GM12801 (cell line): ENCODE measurements at regions not wholly inside any gene's neighbourhood (a gene's known extent, or its start where the extent isn't known, plus 50 kb on each side); places are given as distances from the start of the nearest gene placed in this dataset.

Experiments used
- TF ChIP-seq, protein P1 (sequence below): IDR thresholded peaks from one replicate; pipeline ENCODE4 v1.5.1; 2011; ENCODE audit warnings: control low read depth; ENCODE audit not compliant: insufficient read length; ENCODE audit errors: extremely low read depth

DNA sequence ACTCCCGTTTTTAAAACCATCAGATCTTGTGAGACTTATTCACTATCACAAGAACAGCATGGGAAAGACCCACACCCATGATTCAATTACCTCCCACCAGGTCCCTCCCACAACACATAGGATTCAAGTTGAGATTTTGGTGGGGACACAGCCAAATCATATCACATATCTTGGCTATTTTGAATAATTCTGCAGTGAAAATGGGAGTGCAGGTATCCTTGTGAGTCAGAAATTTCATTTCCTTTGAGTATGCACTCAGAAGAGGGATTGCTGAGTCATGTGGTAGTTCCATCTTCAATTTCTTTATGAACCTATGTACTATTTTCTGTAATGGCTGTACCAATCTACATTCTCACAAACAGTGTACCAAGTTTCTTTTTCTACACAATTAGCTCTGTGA, 125.8 kb downstream of the ANKRD7 start:
- TF ChIP-seq, protein P1, sequence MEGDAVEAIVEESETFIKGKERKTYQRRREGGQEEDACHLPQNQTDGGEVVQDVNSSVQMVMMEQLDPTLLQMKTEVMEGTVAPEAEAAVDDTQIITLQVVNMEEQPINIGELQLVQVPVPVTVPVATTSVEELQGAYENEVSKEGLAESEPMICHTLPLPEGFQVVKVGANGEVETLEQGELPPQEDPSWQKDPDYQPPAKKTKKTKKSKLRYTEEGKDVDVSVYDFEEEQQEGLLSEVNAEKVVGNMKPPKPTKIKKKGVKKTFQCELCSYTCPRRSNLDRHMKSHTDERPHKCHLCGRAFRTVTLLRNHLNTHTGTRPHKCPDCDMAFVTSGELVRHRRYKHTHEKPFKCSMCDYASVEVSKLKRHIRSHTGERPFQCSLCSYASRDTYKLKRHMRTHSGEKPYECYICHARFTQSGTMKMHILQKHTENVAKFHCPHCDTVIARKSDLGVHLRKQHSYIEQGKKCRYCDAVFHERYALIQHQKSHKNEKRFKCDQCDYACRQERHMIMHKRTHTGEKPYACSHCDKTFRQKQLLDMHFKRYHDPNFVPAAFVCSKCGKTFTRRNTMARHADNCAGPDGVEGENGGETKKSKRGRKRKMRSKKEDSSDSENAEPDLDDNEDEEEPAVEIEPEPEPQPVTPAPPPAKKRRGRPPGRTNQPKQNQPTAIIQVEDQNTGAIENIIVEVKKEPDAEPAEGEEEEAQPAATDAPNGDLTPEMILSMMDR: no peak

DNA sequence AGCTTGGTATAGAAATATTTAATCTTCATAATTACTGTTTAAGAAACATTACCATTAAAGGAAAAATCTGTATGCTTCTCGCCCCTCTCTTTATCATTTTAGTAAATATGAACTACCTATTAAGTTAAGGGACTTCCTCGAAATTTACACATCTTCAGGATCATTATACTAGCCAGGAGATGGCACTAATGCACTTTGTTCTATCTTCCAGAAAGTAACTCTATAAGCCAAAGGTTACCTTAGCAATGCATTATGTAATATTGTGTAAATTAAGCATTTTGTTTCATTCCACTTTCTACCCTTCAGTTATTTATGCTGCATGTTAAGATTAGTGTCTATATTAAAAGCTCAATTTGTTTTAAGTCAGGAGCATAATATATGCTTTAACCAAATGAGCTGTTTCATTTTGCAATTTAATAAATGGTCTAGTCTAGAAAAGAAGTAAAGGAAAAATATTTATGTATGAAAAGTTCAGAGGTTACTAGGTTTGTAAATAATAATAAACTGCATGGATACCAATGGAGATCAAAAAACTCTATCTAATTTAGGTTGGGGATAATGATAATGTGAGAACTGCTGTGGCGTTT, 128.5 kb downstream of the ANKRD7 start:
- TF ChIP-seq, protein P1: no peak

DNA sequence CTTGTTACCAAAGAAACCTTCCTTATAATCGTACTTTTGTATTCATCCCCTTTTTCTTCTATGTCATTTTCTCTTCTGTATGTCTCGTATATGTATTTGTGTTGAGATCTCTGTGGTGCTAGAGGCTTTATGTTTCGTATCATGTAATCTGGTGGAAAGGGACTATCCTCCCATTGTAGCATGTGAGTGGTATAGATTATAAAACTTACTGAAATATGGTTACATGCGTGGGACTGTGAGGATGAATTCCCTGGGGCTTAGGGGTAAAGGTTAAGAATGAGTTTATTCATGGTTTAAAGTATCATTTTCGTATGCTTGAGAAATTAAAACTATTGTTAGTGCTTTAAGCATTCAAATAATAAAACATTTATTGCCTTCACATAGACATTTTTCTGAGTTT, 141.9 kb downstream of the ANKRD7 start:
- TF ChIP-seq, protein P1: no peak

DNA sequence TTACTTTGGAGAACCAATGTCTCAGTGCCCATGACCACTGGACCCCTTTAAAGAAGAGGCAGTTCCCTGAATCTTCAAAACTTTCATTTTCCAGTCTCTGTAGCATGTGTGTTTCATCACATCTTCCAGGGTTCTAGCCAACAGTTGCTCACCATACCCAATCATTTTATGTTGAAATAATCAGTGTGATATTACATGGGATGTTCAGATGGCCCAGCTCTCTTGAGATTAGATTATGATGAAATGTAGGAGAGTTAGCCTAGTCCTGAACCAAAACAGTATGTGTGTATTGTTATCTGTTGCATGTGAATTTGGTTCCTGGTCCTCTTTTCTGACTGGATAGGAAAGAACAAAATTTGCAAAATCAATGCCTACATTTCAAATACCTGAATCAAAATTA, 144.5 kb downstream of the ANKRD7 start:
- TF ChIP-seq, protein P1: no peak

DNA sequence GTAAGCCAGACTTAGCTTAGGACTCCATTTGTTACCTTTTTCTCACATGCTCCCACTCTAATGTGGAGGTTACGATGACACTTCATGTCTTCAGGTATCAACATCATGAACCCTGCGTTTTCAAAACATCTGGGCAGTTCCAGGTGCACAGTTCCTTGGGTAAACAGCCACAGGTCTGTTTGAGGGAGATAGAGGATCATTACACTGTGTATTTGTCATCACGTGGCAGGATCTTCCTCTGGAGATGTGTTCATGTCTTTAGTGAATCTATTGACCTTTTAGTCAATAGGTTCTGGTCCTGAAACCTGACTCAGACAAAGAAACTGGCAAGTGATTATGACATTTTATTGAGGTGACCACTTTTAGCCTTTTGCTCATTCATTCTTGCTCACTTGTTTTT, 145.5 kb downstream of the ANKRD7 start:
- TF ChIP-seq, protein P1: no peak

DNA sequence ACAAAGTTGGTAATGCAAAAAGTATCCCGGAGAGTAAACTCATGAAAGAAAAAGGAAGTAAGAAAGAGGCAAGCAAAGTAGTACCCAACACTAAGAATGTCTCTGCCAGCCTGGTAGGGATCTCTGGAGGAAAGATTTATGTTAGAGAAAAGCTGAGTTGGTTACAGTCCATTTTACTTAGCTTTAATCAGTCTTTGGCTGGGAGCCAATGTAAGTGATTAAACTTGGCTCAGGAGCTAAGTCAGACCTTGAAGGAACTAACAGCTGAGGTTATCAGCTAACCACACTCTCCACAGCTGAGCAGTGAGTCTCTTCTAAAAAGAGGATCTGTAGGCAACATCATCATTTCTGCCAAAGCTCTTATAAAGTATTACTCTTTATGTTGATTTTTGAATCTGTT, 148.0 kb downstream of the ANKRD7 start:
- TF ChIP-seq, protein P1: no peak

DNA sequence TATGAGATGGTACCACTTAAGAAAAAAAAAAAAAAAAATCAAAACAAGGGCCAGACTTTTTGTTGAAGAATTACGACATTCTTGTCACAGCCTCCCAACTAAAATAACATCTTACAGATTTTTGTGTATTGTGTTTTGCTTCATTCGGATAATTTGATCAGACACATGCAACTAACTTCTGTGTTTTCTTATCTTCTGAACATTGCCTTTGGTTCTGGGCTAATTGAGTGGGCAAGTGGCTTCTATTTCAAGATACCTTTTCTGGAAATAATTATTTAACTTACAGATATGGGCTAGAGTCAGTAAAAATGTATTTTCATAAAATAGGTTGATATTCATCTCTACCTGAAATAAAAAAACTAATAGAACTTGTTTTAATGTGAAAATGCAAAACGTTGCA, 165.1 kb downstream of the ANKRD7 start:
- TF ChIP-seq, protein P1: no peak

DNA sequence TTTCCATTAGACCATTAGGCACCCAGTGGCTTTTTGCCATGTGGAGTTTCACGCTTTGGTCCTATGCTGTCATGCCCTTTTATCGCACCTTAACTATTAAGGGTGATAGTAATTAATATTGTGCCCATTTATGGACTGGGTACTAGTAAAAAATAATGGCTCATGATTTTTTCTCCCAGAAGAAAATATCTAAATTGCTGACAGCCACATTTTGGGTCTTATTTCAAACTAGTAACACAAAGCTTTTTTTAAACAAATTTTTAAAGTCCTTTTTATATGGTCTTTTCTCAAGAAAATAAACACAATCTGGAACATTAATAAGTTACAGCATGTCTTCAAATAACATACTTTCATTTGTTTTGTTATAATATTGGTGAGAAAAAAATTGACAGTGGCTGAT, 179.7 kb downstream of the ANKRD7 start:
- TF ChIP-seq, protein P1: no peak
